H1 (cell line): ENCODE measurements at regions not wholly inside any gene's neighbourhood (a gene's known extent, or its start where the extent isn't known, plus 50 kb on each side); places are given as distances from the start of the nearest gene placed in this dataset.

Experiments
- CTCF ChIA-PET: fragments of 300-600 bp; sonication (Branson Sonifier 250); formaldehyde crosslinking; loops from one replicate; lab custom pipeline; 2021; ENCODE audit not compliant: partially characterized antibody; lab: Charles Lee
- POLR2A ChIA-PET: fragments of 300-600 bp; sonication (Branson Sonifier 250); formaldehyde crosslinking; loops from one replicate; lab custom pipeline; 2021; ENCODE audit warnings: inconsistent platforms; ENCODE audit not compliant: partially characterized antibody; lab: Charles Lee
- DNase-seq, 2 experiments: peaks; one replicate each; pipeline versions ENCODE4 v3.0.0 to v3.0.0-alpha.2; 2010 to 2022; ENCODE audit warnings: low spot score in 2 of 2, low read depth in 1 of 2, mixed read lengths in 1 of 2
- FAIRE-seq: peaks from 2 replicates; lab custom pipeline; 2011; peaks lifted over from hg19 to GRCh38; lab: Jason Lieb, UNC
- H2AFZ ChIP-seq: 2 replicates; pipeline ENCODE4 v1.8.1; 2012; ENCODE audit warnings: low read length, inconsistent platforms
- H2AK5ac ChIP-seq: 2 replicates; pipeline ENCODE4 v1.6.1; 2013; ENCODE audit warnings: low read depth, low read length
- H2BK120ac ChIP-seq: replicated peaks from 2 replicates; pipeline ENCODE3; 2013; ENCODE audit warnings: low read depth, low read length, inconsistent platforms
- H2BK12ac ChIP-seq: 2 replicates; pipeline ENCODE4 v1.6.1; 2013; ENCODE audit warnings: low read depth, low read length
- H2BK15ac ChIP-seq: 2 replicates; pipeline ENCODE4 v1.6.1; 2013; ENCODE audit warnings: low read length
- H2BK20ac ChIP-seq: 2 replicates; pipeline ENCODE4 v1.6.1; 2013; ENCODE audit warnings: low read length
- H2BK5ac ChIP-seq: 2 replicates; pipeline ENCODE4 v1.6.1; 2013; ENCODE audit warnings: low read depth, low read length
- H3K14ac ChIP-seq: 2 replicates; pipeline ENCODE4 v1.6.1; 2013; ENCODE audit warnings: inconsistent platforms; ENCODE audit not compliant: insufficient read length
- H3K18ac ChIP-seq: 2 replicates; pipeline ENCODE4 v1.6.1; 2013; ENCODE audit warnings: low read length; ENCODE audit errors: extremely low read depth
- H3K23ac ChIP-seq: 2 replicates; pipeline ENCODE4 v1.6.1; 2013; ENCODE audit warnings: inconsistent platforms; ENCODE audit not compliant: insufficient read length
- H3K23me2 ChIP-seq: 2 replicates; pipeline ENCODE4 v1.6.1; 2013; ENCODE audit warnings: low read depth, low read length
- H3K27ac ChIP-seq: 2 replicates; pipeline ENCODE4 v1.6.1; 2011; ENCODE audit warnings: low read depth, low read length, inconsistent platforms
- H3K27me3 ChIP-seq, 4 experiments: replicated peaks in 1 of 4; 1 replicate in 1 of 4; 2 replicates in 3 of 4; pipeline versions ENCODE4 v1.6.1 to v1.8.1; 2011 to 2013; ENCODE audit warnings: low read length in 3 of 4, mild to moderate bottlenecking in 3 of 4, inconsistent platforms in 2 of 4, mixed read lengths in 2 of 4, moderate library complexity in 1 of 4; ENCODE audit not compliant: control insufficient read depth in 3 of 4, insufficient read depth in 3 of 4; ENCODE audit errors: extremely low read depth in 1 of 4
- H3K36me3 ChIP-seq, 4 experiments: 2 replicates each; pipeline versions ENCODE4 v1.6.1 to v1.8.1; 2011 to 2013; ENCODE audit warnings: mild to moderate bottlenecking in 4 of 4, low read length in 3 of 4, moderate library complexity in 2 of 4, control low read depth in 1 of 4, inconsistent platforms in 1 of 4; ENCODE audit not compliant: insufficient read depth in 4 of 4, control insufficient read depth in 2 of 4
- H3K4ac ChIP-seq: replicated peaks from 2 replicates; pipeline ENCODE3; 2013; ENCODE audit warnings: low read length, low read depth, mixed read lengths, inconsistent platforms; ENCODE audit not compliant: insufficient read length
- H3K4me1 ChIP-seq, 4 experiments: replicated peaks in 1 of 4; 1 replicate in 1 of 4; 2 replicates in 3 of 4; pipeline versions ENCODE4 v1.6.1 to v1.8.1; 2011 to 2013; ENCODE audit warnings: low read length in 3 of 4, inconsistent platforms in 2 of 4, mixed read lengths in 1 of 4; ENCODE audit not compliant: insufficient read depth in 4 of 4, control insufficient read depth in 3 of 4
- H3K4me2 ChIP-seq, 2 experiments: 2 replicates each; pipeline versions ENCODE4 v1.6.1 to v1.8.1; 2011 to 2013; ENCODE audit warnings: low read depth in 2 of 2, low read length in 2 of 2, control low read depth in 1 of 2, inconsistent platforms in 1 of 2, mild to moderate bottlenecking in 1 of 2; ENCODE audit not compliant: insufficient read depth in 1 of 2
- H3K4me3 ChIP-seq, 4 experiments: fragments of 200-600, 300-600 bp in 1 of 4; sonication (generic), shearing (Covaris generic), sonication (Bioruptor Twin) in 1 of 4; 2 replicates each; pipeline versions ENCODE4 v1.5.1 to v1.8.1; 2011 to 2016; ENCODE audit warnings: low read length in 4 of 4, low read depth in 3 of 4, control low read depth in 2 of 4, inconsistent platforms in 2 of 4, mild to moderate bottlenecking in 2 of 4, mixed read lengths in 1 of 4, moderate library complexity in 1 of 4; ENCODE audit not compliant: insufficient read depth in 2 of 4; ENCODE audit errors: extremely low read depth in 1 of 4
- H3K56ac ChIP-seq: replicated peaks from 2 replicates; pipeline ENCODE3; 2013; ENCODE audit warnings: low read depth, mild to moderate bottlenecking, mixed read lengths, low read length, inconsistent platforms; ENCODE audit not compliant: insufficient read length
- H3K79me1 ChIP-seq: 2 replicates; pipeline ENCODE4 v1.6.1; 2013; ENCODE audit warnings: low read depth, low read length, control low read depth
- H3K79me2 ChIP-seq, 2 experiments: 2 replicates each; pipeline versions ENCODE4 v1.6.1 to v1.8.1; 2012 to 2013; ENCODE audit warnings: low read length in 2 of 2, mild to moderate bottlenecking in 2 of 2, inconsistent platforms in 1 of 2; ENCODE audit not compliant: insufficient read depth in 2 of 2, control insufficient read depth in 1 of 2
- H3K9ac ChIP-seq, 4 experiments: replicated peaks in 1 of 4; 1 replicate in 1 of 4; 2 replicates in 3 of 4; pipeline versions ENCODE4 v1.6.1 to v1.8.1; 2011 to 2013; ENCODE audit warnings: low read depth in 3 of 4, low read length in 3 of 4, control low read depth in 2 of 4, mild to moderate bottlenecking in 2 of 4, moderate library complexity in 2 of 4, inconsistent platforms in 1 of 4; ENCODE audit errors: extremely low read depth in 1 of 4
- H3K9me3 ChIP-seq, 2 experiments: 2 replicates each; pipeline versions ENCODE4 v1.6.1 to v1.8.1; 2012 to 2013; ENCODE audit warnings: mild to moderate bottlenecking in 2 of 2, moderate library complexity in 2 of 2, control low read depth in 1 of 2, inconsistent platforms in 1 of 2, low read depth in 1 of 2, low read length in 1 of 2, mixed read lengths in 1 of 2; ENCODE audit not compliant: insufficient read depth in 2 of 2
- H4K20me1 ChIP-seq, 2 experiments: replicated peaks in 1 of 2; 2 replicates each; pipeline versions ENCODE3 to v1.8.1; 2011 to 2013; ENCODE audit warnings: inconsistent platforms in 2 of 2, low read length in 2 of 2, mild to moderate bottlenecking in 1 of 2; ENCODE audit not compliant: insufficient read depth in 2 of 2, control insufficient read depth in 1 of 2
- H4K5ac ChIP-seq: 2 replicates; pipeline ENCODE4 v1.6.1; 2013; ENCODE audit warnings: low read length, low read depth, mixed read lengths, inconsistent platforms; ENCODE audit not compliant: insufficient read length
- H4K8ac ChIP-seq: 2 replicates; pipeline ENCODE4 v1.8.0; 2013; ENCODE audit warnings: mild to moderate bottlenecking, moderate library complexity, low read length, inconsistent platforms; ENCODE audit not compliant: insufficient read depth; ENCODE audit errors: extremely low read depth
- H4K91ac ChIP-seq: replicated peaks from 2 replicates; pipeline ENCODE3; 2013; ENCODE audit warnings: low read length, mixed read lengths, inconsistent platforms; ENCODE audit not compliant: insufficient read length
- NANOG ChIP-seq: IDR thresholded peaks from 2 replicates; pipeline ENCODE4 v1.6.1; 2011; ENCODE audit warnings: low read length, low read depth, mild to moderate bottlenecking, inconsistent platforms; ENCODE audit not compliant: insufficient read depth, poor library complexity, severe bottlenecking
- RAD21 ChIP-seq, 2 experiments: IDR thresholded peaks in 1 of 2; conservative IDR thresholded peaks in 1 of 2; 2 replicates each; pipeline ENCODE4 v1.6.1; 2011; ENCODE audit warnings: low read depth in 2 of 2, low read length in 2 of 2, improper control_type of control experiment in 1 of 2, inconsistent platforms in 1 of 2, mild to moderate bottlenecking in 1 of 2, moderate library complexity in 1 of 2
- WGBS, 2 experiments: shearing (Covaris generic) in 1 of 2; methylation state at CpG; one replicate each; pipeline versions ENCODE4 v1.1.6 to v1.1.7; 2013 to 2015; ENCODE audit warnings: low lambda C conversion rate in 2 of 2, mixed read lengths in 2 of 2, inconsistent platforms in 1 of 2, low coverage in 1 of 2, missing lambda C conversion rate in 1 of 2; ENCODE audit not compliant: insufficient replicate concordance in 2 of 2, insufficient coverage in 1 of 2, insufficient read length in 1 of 2; ENCODE audit errors: extremely low coverage in 1 of 2, missing lambda C conversion rate in 1 of 2; 5-methylcytosine and 5-hydroxymethylcytosine counted together
- TF ChIP-seq, protein P1 (sequence below), 3 experiments: IDR thresholded peaks; 1 replicate in 2 of 3; 2 replicates in 1 of 3; pipeline versions ENCODE4 v1.5.1 to v1.6.1; 2011; ENCODE audit warnings: low read length in 3 of 3, mild to moderate bottlenecking in 3 of 3, inconsistent platforms in 2 of 3, low read depth in 1 of 3, moderate library complexity in 1 of 3; ENCODE audit not compliant: insufficient read depth in 1 of 3; ENCODE audit errors: control extremely low read depth in 1 of 3

DNA sequence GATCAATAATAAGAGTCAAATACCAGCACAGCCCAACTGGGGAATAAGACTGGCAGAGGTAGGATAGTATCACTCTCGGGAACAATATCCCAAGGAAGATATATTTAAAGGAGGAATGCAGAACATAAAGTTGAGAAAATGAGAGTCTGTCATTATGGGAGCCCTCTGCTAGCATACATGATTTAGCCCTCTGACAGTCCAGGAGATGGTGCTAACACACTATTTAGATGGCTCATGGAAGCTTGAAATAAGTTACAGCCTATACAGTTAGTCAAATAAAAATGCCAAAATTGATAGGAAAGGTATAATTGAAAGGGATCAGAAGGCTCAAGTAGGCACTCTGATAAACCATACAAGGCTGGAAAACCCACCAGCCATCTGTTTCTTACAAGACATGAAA is 201.0 kb upstream of the NEIL3 start:
- H3K4me2 ChIP-seq = no peak overlapping the region
- H3K4me3 ChIP-seq = no peak overlapping the region
- H4K91ac ChIP-seq = no peak overlapping the region
- ChIA-PET POLR2A (no interaction called here), CTCF (interaction anchor here (1.1 to 2.4 kb wide), 3 partner anchors 142 to 272 kb away, joined by 3 to 5 read pairs (median 3); no protein-coding TSS in a partner anchor)
- H4K5ac ChIP-seq = no peak overlapping the region
- H3K9me3 ChIP-seq = no peaks in the 10 kb centered on the region; a peak in 1 of 4 replicates
- DNase-seq = no peak
- no peaks in the 10 kb centered on the region for H4K20me1 ChIP-seq
- H3K27me3 ChIP-seq = no peaks in the 10 kb centered on the region
- no peak overlapping the region for H4K8ac ChIP-seq
- H2AFZ ChIP-seq = no peak overlapping the region
- H2BK5ac ChIP-seq = no peak overlapping the region
- WGBS, 2 experiments = 96% methylated on average over 1 of the region's 1 CpG; no CpG with 5 or more reads in 1 of the 2 experiments
- H3K56ac ChIP-seq = no peak overlapping the region
- H3K79me2 ChIP-seq = no peaks in the 10 kb centered on the region
- H2BK20ac ChIP-seq = no peak overlapping the region
- no peaks in the 10 kb centered on the region for H3K4me1 ChIP-seq
- no peak overlapping the region for H2BK12ac ChIP-seq
- H3K27ac ChIP-seq = no peak overlapping the region
- H3K23me2 ChIP-seq = no peaks in the 10 kb centered on the region
- no peak overlapping the region for H3K23ac ChIP-seq
- H3K36me3 ChIP-seq = no peaks in the 10 kb centered on the region
- H3K79me1 ChIP-seq = no peaks in the 10 kb centered on the region
- no peak overlapping the region for H3K14ac ChIP-seq
- H2BK15ac ChIP-seq = no peak overlapping the region
- H3K18ac ChIP-seq = no peak overlapping the region
- no peak overlapping the region for H2BK120ac ChIP-seq
- no peak overlapping the region for H2AK5ac ChIP-seq
- no peak for FAIRE-seq
- no peak overlapping the region for H3K4ac ChIP-seq
- TF ChIP-seq, protein P1, sequence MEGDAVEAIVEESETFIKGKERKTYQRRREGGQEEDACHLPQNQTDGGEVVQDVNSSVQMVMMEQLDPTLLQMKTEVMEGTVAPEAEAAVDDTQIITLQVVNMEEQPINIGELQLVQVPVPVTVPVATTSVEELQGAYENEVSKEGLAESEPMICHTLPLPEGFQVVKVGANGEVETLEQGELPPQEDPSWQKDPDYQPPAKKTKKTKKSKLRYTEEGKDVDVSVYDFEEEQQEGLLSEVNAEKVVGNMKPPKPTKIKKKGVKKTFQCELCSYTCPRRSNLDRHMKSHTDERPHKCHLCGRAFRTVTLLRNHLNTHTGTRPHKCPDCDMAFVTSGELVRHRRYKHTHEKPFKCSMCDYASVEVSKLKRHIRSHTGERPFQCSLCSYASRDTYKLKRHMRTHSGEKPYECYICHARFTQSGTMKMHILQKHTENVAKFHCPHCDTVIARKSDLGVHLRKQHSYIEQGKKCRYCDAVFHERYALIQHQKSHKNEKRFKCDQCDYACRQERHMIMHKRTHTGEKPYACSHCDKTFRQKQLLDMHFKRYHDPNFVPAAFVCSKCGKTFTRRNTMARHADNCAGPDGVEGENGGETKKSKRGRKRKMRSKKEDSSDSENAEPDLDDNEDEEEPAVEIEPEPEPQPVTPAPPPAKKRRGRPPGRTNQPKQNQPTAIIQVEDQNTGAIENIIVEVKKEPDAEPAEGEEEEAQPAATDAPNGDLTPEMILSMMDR (IDR thresholded peaks at IDR 0.05; ENCODE audit: control extremely low read depth in 1 of 3, insufficient read depth in 1 of 3, low read depth in 1 of 3, low read length in 3 of 3) = peak in 2 of 3 experiments; percentile 7 to 35; a peak in 2 of 4 replicates
- TF ChIP-seq RAD21 (IDR thresholded peaks at IDR 0.05 in 1 of 2, conservative IDR thresholded peaks at IDR 0.05 in 1 of 2; ENCODE audit: low read depth in 2 of 2, low read length in 2 of 2) (peak; percentile 48 to 56), NANOG (no peak)
- no peak overlapping the region for H3K9ac ChIP-seq
